H1 (cell line): ENCODE measurements at regions not wholly inside any gene's neighbourhood (a gene's known extent, or its start where the extent isn't known, plus 50 kb on each side); places are given as distances from the start of the nearest gene placed in this dataset.

Experiments used
- CTCF ChIA-PET: fragments of 300-600 bp; sonication (Branson Sonifier 250); formaldehyde crosslinking; loops from one replicate; lab custom pipeline; 2021; ENCODE audit not compliant: partially characterized antibody; lab: Charles Lee
- POLR2A ChIA-PET: fragments of 300-600 bp; sonication (Branson Sonifier 250); formaldehyde crosslinking; loops from one replicate; lab custom pipeline; 2021; ENCODE audit warnings: inconsistent platforms; ENCODE audit not compliant: partially characterized antibody; lab: Charles Lee
- DNase-seq, 2 experiments: peaks; one replicate each; pipeline versions ENCODE4 v3.0.0 to v3.0.0-alpha.2; 2010 to 2022; ENCODE audit warnings: low spot score in 2 of 2, low read depth in 1 of 2, mixed read lengths in 1 of 2
- FAIRE-seq: peaks from 2 replicates; lab custom pipeline; 2011; peaks lifted over from hg19 to GRCh38; lab: Jason Lieb, UNC
- H2AFZ ChIP-seq: 2 replicates; pipeline ENCODE4 v1.8.1; 2012; ENCODE audit warnings: low read length, inconsistent platforms
- H2AK5ac ChIP-seq: 2 replicates; pipeline ENCODE4 v1.6.1; 2013; ENCODE audit warnings: low read depth, low read length
- H2BK120ac ChIP-seq: replicated peaks from 2 replicates; pipeline ENCODE3; 2013; ENCODE audit warnings: low read depth, low read length, inconsistent platforms
- H2BK12ac ChIP-seq: 2 replicates; pipeline ENCODE4 v1.6.1; 2013; ENCODE audit warnings: low read depth, low read length
- H2BK15ac ChIP-seq: 2 replicates; pipeline ENCODE4 v1.6.1; 2013; ENCODE audit warnings: low read length
- H2BK20ac ChIP-seq: 2 replicates; pipeline ENCODE4 v1.6.1; 2013; ENCODE audit warnings: low read length
- H2BK5ac ChIP-seq: 2 replicates; pipeline ENCODE4 v1.6.1; 2013; ENCODE audit warnings: low read depth, low read length
- H3K14ac ChIP-seq: 2 replicates; pipeline ENCODE4 v1.6.1; 2013; ENCODE audit warnings: inconsistent platforms; ENCODE audit not compliant: insufficient read length
- H3K18ac ChIP-seq: 2 replicates; pipeline ENCODE4 v1.6.1; 2013; ENCODE audit warnings: low read length; ENCODE audit errors: extremely low read depth
- H3K23ac ChIP-seq: 2 replicates; pipeline ENCODE4 v1.6.1; 2013; ENCODE audit warnings: inconsistent platforms; ENCODE audit not compliant: insufficient read length
- H3K23me2 ChIP-seq: 2 replicates; pipeline ENCODE4 v1.6.1; 2013; ENCODE audit warnings: low read depth, low read length
- H3K27ac ChIP-seq: 2 replicates; pipeline ENCODE4 v1.6.1; 2011; ENCODE audit warnings: low read depth, low read length, inconsistent platforms
- H3K27me3 ChIP-seq, 4 experiments: replicated peaks in 1 of 4; 1 replicate in 1 of 4; 2 replicates in 3 of 4; pipeline versions ENCODE4 v1.6.1 to v1.8.1; 2011 to 2013; ENCODE audit warnings: low read length in 3 of 4, mild to moderate bottlenecking in 3 of 4, inconsistent platforms in 2 of 4, mixed read lengths in 2 of 4, moderate library complexity in 1 of 4; ENCODE audit not compliant: control insufficient read depth in 3 of 4, insufficient read depth in 3 of 4; ENCODE audit errors: extremely low read depth in 1 of 4
- H3K36me3 ChIP-seq, 4 experiments: 2 replicates each; pipeline versions ENCODE4 v1.6.1 to v1.8.1; 2011 to 2013; ENCODE audit warnings: mild to moderate bottlenecking in 4 of 4, low read length in 3 of 4, moderate library complexity in 2 of 4, control low read depth in 1 of 4, inconsistent platforms in 1 of 4; ENCODE audit not compliant: insufficient read depth in 4 of 4, control insufficient read depth in 2 of 4
- H3K4ac ChIP-seq: replicated peaks from 2 replicates; pipeline ENCODE3; 2013; ENCODE audit warnings: low read length, low read depth, mixed read lengths, inconsistent platforms; ENCODE audit not compliant: insufficient read length
- H3K4me1 ChIP-seq, 4 experiments: replicated peaks in 1 of 4; 1 replicate in 1 of 4; 2 replicates in 3 of 4; pipeline versions ENCODE4 v1.6.1 to v1.8.1; 2011 to 2013; ENCODE audit warnings: low read length in 3 of 4, inconsistent platforms in 2 of 4, mixed read lengths in 1 of 4; ENCODE audit not compliant: insufficient read depth in 4 of 4, control insufficient read depth in 3 of 4
- H3K4me2 ChIP-seq, 2 experiments: 2 replicates each; pipeline versions ENCODE4 v1.6.1 to v1.8.1; 2011 to 2013; ENCODE audit warnings: low read depth in 2 of 2, low read length in 2 of 2, control low read depth in 1 of 2, inconsistent platforms in 1 of 2, mild to moderate bottlenecking in 1 of 2; ENCODE audit not compliant: insufficient read depth in 1 of 2
- H3K4me3 ChIP-seq, 4 experiments: fragments of 200-600, 300-600 bp in 1 of 4; sonication (generic), shearing (Covaris generic), sonication (Bioruptor Twin) in 1 of 4; 2 replicates each; pipeline versions ENCODE4 v1.5.1 to v1.8.1; 2011 to 2016; ENCODE audit warnings: low read length in 4 of 4, low read depth in 3 of 4, control low read depth in 2 of 4, inconsistent platforms in 2 of 4, mild to moderate bottlenecking in 2 of 4, mixed read lengths in 1 of 4, moderate library complexity in 1 of 4; ENCODE audit not compliant: insufficient read depth in 2 of 4; ENCODE audit errors: extremely low read depth in 1 of 4
- H3K56ac ChIP-seq: replicated peaks from 2 replicates; pipeline ENCODE3; 2013; ENCODE audit warnings: low read depth, mild to moderate bottlenecking, mixed read lengths, low read length, inconsistent platforms; ENCODE audit not compliant: insufficient read length
- H3K79me1 ChIP-seq: 2 replicates; pipeline ENCODE4 v1.6.1; 2013; ENCODE audit warnings: low read depth, low read length, control low read depth
- H3K79me2 ChIP-seq, 2 experiments: 2 replicates each; pipeline versions ENCODE4 v1.6.1 to v1.8.1; 2012 to 2013; ENCODE audit warnings: low read length in 2 of 2, mild to moderate bottlenecking in 2 of 2, inconsistent platforms in 1 of 2; ENCODE audit not compliant: insufficient read depth in 2 of 2, control insufficient read depth in 1 of 2
- H3K9ac ChIP-seq, 4 experiments: replicated peaks in 1 of 4; 1 replicate in 1 of 4; 2 replicates in 3 of 4; pipeline versions ENCODE4 v1.6.1 to v1.8.1; 2011 to 2013; ENCODE audit warnings: low read depth in 3 of 4, low read length in 3 of 4, control low read depth in 2 of 4, mild to moderate bottlenecking in 2 of 4, moderate library complexity in 2 of 4, inconsistent platforms in 1 of 4; ENCODE audit errors: extremely low read depth in 1 of 4
- H3K9me3 ChIP-seq, 2 experiments: 2 replicates each; pipeline versions ENCODE4 v1.6.1 to v1.8.1; 2012 to 2013; ENCODE audit warnings: mild to moderate bottlenecking in 2 of 2, moderate library complexity in 2 of 2, control low read depth in 1 of 2, inconsistent platforms in 1 of 2, low read depth in 1 of 2, low read length in 1 of 2, mixed read lengths in 1 of 2; ENCODE audit not compliant: insufficient read depth in 2 of 2
- H4K20me1 ChIP-seq, 2 experiments: replicated peaks in 1 of 2; 2 replicates each; pipeline versions ENCODE3 to v1.8.1; 2011 to 2013; ENCODE audit warnings: inconsistent platforms in 2 of 2, low read length in 2 of 2, mild to moderate bottlenecking in 1 of 2; ENCODE audit not compliant: insufficient read depth in 2 of 2, control insufficient read depth in 1 of 2
- H4K5ac ChIP-seq: 2 replicates; pipeline ENCODE4 v1.6.1; 2013; ENCODE audit warnings: low read length, low read depth, mixed read lengths, inconsistent platforms; ENCODE audit not compliant: insufficient read length
- H4K8ac ChIP-seq: 2 replicates; pipeline ENCODE4 v1.8.0; 2013; ENCODE audit warnings: mild to moderate bottlenecking, moderate library complexity, low read length, inconsistent platforms; ENCODE audit not compliant: insufficient read depth; ENCODE audit errors: extremely low read depth
- H4K91ac ChIP-seq: replicated peaks from 2 replicates; pipeline ENCODE3; 2013; ENCODE audit warnings: low read length, mixed read lengths, inconsistent platforms; ENCODE audit not compliant: insufficient read length
- CHD2 ChIP-seq: IDR thresholded peaks from 2 replicates; pipeline ENCODE4 v1.6.1; 2012; ENCODE audit warnings: low read length, improper control_type of control experiment
- E2F6 ChIP-seq: IDR thresholded peaks from 2 replicates; pipeline ENCODE4 v1.6.1; 2012; ENCODE audit warnings: inconsistent platforms
- EP300 ChIP-seq, 2 experiments: IDR thresholded peaks; 1 replicate in 1 of 2; 2 replicates in 1 of 2; pipeline ENCODE4 v1.6.1; 2011 to 2012; ENCODE audit warnings: low read depth in 2 of 2, low read length in 2 of 2, mild to moderate bottlenecking in 2 of 2, borderline replicate concordance in 1 of 2, inconsistent platforms in 1 of 2, moderate library complexity in 1 of 2
- GABPA ChIP-seq: IDR thresholded peaks from 2 replicates; pipeline ENCODE4 v1.6.1; 2011; ENCODE audit warnings: mild to moderate bottlenecking, low read length, moderate library complexity, borderline replicate concordance; ENCODE audit not compliant: insufficient read depth
- HDAC2 ChIP-seq, 2 experiments: fragments of 300-600 bp in 1 of 2; sonication (generic) in 1 of 2; IDR thresholded peaks; 2 replicates each; pipeline ENCODE4 v1.6.1; 2011 to 2012; ENCODE audit warnings: low read depth in 2 of 2, low read length in 2 of 2, mild to moderate bottlenecking in 2 of 2, moderate library complexity in 2 of 2, borderline replicate concordance in 1 of 2, inconsistent platforms in 1 of 2
- KDM4A ChIP-seq: IDR thresholded peaks from one replicate; pipeline ENCODE4 v1.7.1; 2012; ENCODE audit warnings: low read depth, mild to moderate bottlenecking, moderate library complexity, low read length, inconsistent platforms; ENCODE audit not compliant: severe bottlenecking
- POLR2A ChIP-seq, 2 experiments: IDR thresholded peaks; 1 replicate in 1 of 2; 2 replicates in 1 of 2; pipeline ENCODE4 v1.6.1; 2011; ENCODE audit warnings: low read depth in 2 of 2, low read length in 2 of 2, mild to moderate bottlenecking in 2 of 2; ENCODE audit errors: control extremely low read depth in 1 of 2
- POLR2AphosphoS5 ChIP-seq: IDR thresholded peaks from 2 replicates; pipeline ENCODE4 v1.6.1; 2011; ENCODE audit warnings: low read depth, low read length
- RFX5 ChIP-seq: IDR thresholded peaks from 2 replicates; pipeline ENCODE4 v1.6.1; 2011; ENCODE audit warnings: low read depth, low read length, improper control_type of control experiment, borderline replicate concordance
- WGBS, 2 experiments: shearing (Covaris generic) in 1 of 2; methylation state at CpG; one replicate each; pipeline versions ENCODE4 v1.1.6 to v1.1.7; 2013 to 2015; ENCODE audit warnings: low lambda C conversion rate in 2 of 2, mixed read lengths in 2 of 2, inconsistent platforms in 1 of 2, low coverage in 1 of 2, missing lambda C conversion rate in 1 of 2; ENCODE audit not compliant: insufficient replicate concordance in 2 of 2, insufficient coverage in 1 of 2, insufficient read length in 1 of 2; ENCODE audit errors: extremely low coverage in 1 of 2, missing lambda C conversion rate in 1 of 2; 5-methylcytosine and 5-hydroxymethylcytosine counted together

GRCh38 chr10:4291990-4292389 is 507.0 kb upstream of the KLF6 start:
- FAIRE-seq (no peak), DNase-seq (no peak)
- Histone ChIP-seq H3K36me3 (no peaks in the 10 kb centered on the region), H2BK120ac (no peak overlapping the region), H3K4ac (no peak overlapping the region), H3K79me1 (no peaks in the 10 kb centered on the region), H3K79me2 (no peaks in the 10 kb centered on the region), H3K9me3 (no peaks in the 10 kb centered on the region), H3K9ac (no peak overlapping the region), H4K91ac (no peak overlapping the region), H3K4me2 (no peak overlapping the region), H3K23ac (no peak overlapping the region), H2BK5ac (no peak overlapping the region), H3K27ac (no peak overlapping the region), H4K8ac (no peak overlapping the region), H3K23me2 (no peaks in the 10 kb centered on the region), H2BK15ac (no peak overlapping the region), H4K20me1 (peaks cover 0 to 2% of the 10 kb centered on the region in 2 experiments), H2BK12ac (no peak overlapping the region), H2AFZ (no peak overlapping the region), H3K56ac (no peak overlapping the region), H2AK5ac (no peak overlapping the region), H3K18ac (no peak overlapping the region), H3K4me1 (no peaks in the 10 kb centered on the region; a peak in 1 of 7 replicates), H3K4me3 (no peak overlapping the region), H3K27me3 (no peaks in the 10 kb centered on the region), H4K5ac (no peak overlapping the region), H2BK20ac (no peak overlapping the region), H3K14ac (no peak overlapping the region)
- WGBS, 2 experiments = 84% methylated on average over 6 of the region's 6 CpGs; no CpG with 5 or more reads in 1 of the 2 experiments
- ChIA-PET POLR2A (no interaction called here), CTCF (interaction anchor here (1.2 kb wide), 1 partner anchor 1098 kb away, joined by 3 read pairs; no protein-coding TSS in a partner anchor)
- TF ChIP-seq KDM4A (no peak), HDAC2 (IDR thresholded peaks at IDR 0.05; ENCODE audit: borderline replicate concordance in 1 of 2, low read depth in 2 of 2, low read length in 2 of 2) (no peak), RFX5 (no peak), POLR2AphosphoS5 (no peak), CHD2 (no peak), EP300 (IDR thresholded peaks at IDR 0.05; ENCODE audit: borderline replicate concordance in 1 of 2, low read depth in 2 of 2, low read length in 2 of 2) (no peak), E2F6 (no peak), GABPA (no peak), POLR2A (IDR thresholded peaks at IDR 0.05; ENCODE audit: control extremely low read depth in 1 of 2, low read depth in 2 of 2, low read length in 2 of 2) (no peak)
